H1 (cell line): ENCODE measurements at regions not wholly inside any gene's neighbourhood (a gene's known extent, or its start where the extent isn't known, plus 50 kb on each side); places are given as distances from the start of the nearest gene placed in this dataset.

Source experiments
- CTCF ChIA-PET: fragments of 300-600 bp; sonication (Branson Sonifier 250); formaldehyde crosslinking; loops from one replicate; lab custom pipeline; 2021; ENCODE audit not compliant: partially characterized antibody; lab: Charles Lee
- POLR2A ChIA-PET: fragments of 300-600 bp; sonication (Branson Sonifier 250); formaldehyde crosslinking; loops from one replicate; lab custom pipeline; 2021; ENCODE audit warnings: inconsistent platforms; ENCODE audit not compliant: partially characterized antibody; lab: Charles Lee
- DNase-seq, 2 experiments: peaks; one replicate each; pipeline versions ENCODE4 v3.0.0 to v3.0.0-alpha.2; 2010 to 2022; ENCODE audit warnings: low spot score in 2 of 2, low read depth in 1 of 2, mixed read lengths in 1 of 2
- FAIRE-seq: peaks from 2 replicates; lab custom pipeline; 2011; peaks lifted over from hg19 to GRCh38; lab: Jason Lieb, UNC
- H2AFZ ChIP-seq: 2 replicates; pipeline ENCODE4 v1.8.1; 2012; ENCODE audit warnings: low read length, inconsistent platforms
- H2AK5ac ChIP-seq: 2 replicates; pipeline ENCODE4 v1.6.1; 2013; ENCODE audit warnings: low read depth, low read length
- H2BK120ac ChIP-seq: replicated peaks from 2 replicates; pipeline ENCODE3; 2013; ENCODE audit warnings: low read depth, low read length, inconsistent platforms
- H2BK12ac ChIP-seq: 2 replicates; pipeline ENCODE4 v1.6.1; 2013; ENCODE audit warnings: low read depth, low read length
- H2BK15ac ChIP-seq: 2 replicates; pipeline ENCODE4 v1.6.1; 2013; ENCODE audit warnings: low read length
- H2BK20ac ChIP-seq: 2 replicates; pipeline ENCODE4 v1.6.1; 2013; ENCODE audit warnings: low read length
- H2BK5ac ChIP-seq: 2 replicates; pipeline ENCODE4 v1.6.1; 2013; ENCODE audit warnings: low read depth, low read length
- H3K14ac ChIP-seq: 2 replicates; pipeline ENCODE4 v1.6.1; 2013; ENCODE audit warnings: inconsistent platforms; ENCODE audit not compliant: insufficient read length
- H3K18ac ChIP-seq: 2 replicates; pipeline ENCODE4 v1.6.1; 2013; ENCODE audit warnings: low read length; ENCODE audit errors: extremely low read depth
- H3K23ac ChIP-seq: 2 replicates; pipeline ENCODE4 v1.6.1; 2013; ENCODE audit warnings: inconsistent platforms; ENCODE audit not compliant: insufficient read length
- H3K23me2 ChIP-seq: 2 replicates; pipeline ENCODE4 v1.6.1; 2013; ENCODE audit warnings: low read depth, low read length
- H3K27ac ChIP-seq: 2 replicates; pipeline ENCODE4 v1.6.1; 2011; ENCODE audit warnings: low read depth, low read length, inconsistent platforms
- H3K27me3 ChIP-seq, 4 experiments: replicated peaks in 1 of 4; 1 replicate in 1 of 4; 2 replicates in 3 of 4; pipeline versions ENCODE4 v1.6.1 to v1.8.1; 2011 to 2013; ENCODE audit warnings: low read length in 3 of 4, mild to moderate bottlenecking in 3 of 4, inconsistent platforms in 2 of 4, mixed read lengths in 2 of 4, moderate library complexity in 1 of 4; ENCODE audit not compliant: control insufficient read depth in 3 of 4, insufficient read depth in 3 of 4; ENCODE audit errors: extremely low read depth in 1 of 4
- H3K36me3 ChIP-seq, 4 experiments: 2 replicates each; pipeline versions ENCODE4 v1.6.1 to v1.8.1; 2011 to 2013; ENCODE audit warnings: mild to moderate bottlenecking in 4 of 4, low read length in 3 of 4, moderate library complexity in 2 of 4, control low read depth in 1 of 4, inconsistent platforms in 1 of 4; ENCODE audit not compliant: insufficient read depth in 4 of 4, control insufficient read depth in 2 of 4
- H3K4ac ChIP-seq: replicated peaks from 2 replicates; pipeline ENCODE3; 2013; ENCODE audit warnings: low read length, low read depth, mixed read lengths, inconsistent platforms; ENCODE audit not compliant: insufficient read length
- H3K4me1 ChIP-seq, 4 experiments: replicated peaks in 1 of 4; 1 replicate in 1 of 4; 2 replicates in 3 of 4; pipeline versions ENCODE4 v1.6.1 to v1.8.1; 2011 to 2013; ENCODE audit warnings: low read length in 3 of 4, inconsistent platforms in 2 of 4, mixed read lengths in 1 of 4; ENCODE audit not compliant: insufficient read depth in 4 of 4, control insufficient read depth in 3 of 4
- H3K4me2 ChIP-seq, 2 experiments: 2 replicates each; pipeline versions ENCODE4 v1.6.1 to v1.8.1; 2011 to 2013; ENCODE audit warnings: low read depth in 2 of 2, low read length in 2 of 2, control low read depth in 1 of 2, inconsistent platforms in 1 of 2, mild to moderate bottlenecking in 1 of 2; ENCODE audit not compliant: insufficient read depth in 1 of 2
- H3K4me3 ChIP-seq, 4 experiments: fragments of 200-600, 300-600 bp in 1 of 4; sonication (generic), shearing (Covaris generic), sonication (Bioruptor Twin) in 1 of 4; 2 replicates each; pipeline versions ENCODE4 v1.5.1 to v1.8.1; 2011 to 2016; ENCODE audit warnings: low read length in 4 of 4, low read depth in 3 of 4, control low read depth in 2 of 4, inconsistent platforms in 2 of 4, mild to moderate bottlenecking in 2 of 4, mixed read lengths in 1 of 4, moderate library complexity in 1 of 4; ENCODE audit not compliant: insufficient read depth in 2 of 4; ENCODE audit errors: extremely low read depth in 1 of 4
- H3K56ac ChIP-seq: replicated peaks from 2 replicates; pipeline ENCODE3; 2013; ENCODE audit warnings: low read depth, mild to moderate bottlenecking, mixed read lengths, low read length, inconsistent platforms; ENCODE audit not compliant: insufficient read length
- H3K79me1 ChIP-seq: 2 replicates; pipeline ENCODE4 v1.6.1; 2013; ENCODE audit warnings: low read depth, low read length, control low read depth
- H3K79me2 ChIP-seq, 2 experiments: 2 replicates each; pipeline versions ENCODE4 v1.6.1 to v1.8.1; 2012 to 2013; ENCODE audit warnings: low read length in 2 of 2, mild to moderate bottlenecking in 2 of 2, inconsistent platforms in 1 of 2; ENCODE audit not compliant: insufficient read depth in 2 of 2, control insufficient read depth in 1 of 2
- H3K9ac ChIP-seq, 4 experiments: replicated peaks in 1 of 4; 1 replicate in 1 of 4; 2 replicates in 3 of 4; pipeline versions ENCODE4 v1.6.1 to v1.8.1; 2011 to 2013; ENCODE audit warnings: low read depth in 3 of 4, low read length in 3 of 4, control low read depth in 2 of 4, mild to moderate bottlenecking in 2 of 4, moderate library complexity in 2 of 4, inconsistent platforms in 1 of 4; ENCODE audit errors: extremely low read depth in 1 of 4
- H3K9me3 ChIP-seq, 2 experiments: 2 replicates each; pipeline versions ENCODE4 v1.6.1 to v1.8.1; 2012 to 2013; ENCODE audit warnings: mild to moderate bottlenecking in 2 of 2, moderate library complexity in 2 of 2, control low read depth in 1 of 2, inconsistent platforms in 1 of 2, low read depth in 1 of 2, low read length in 1 of 2, mixed read lengths in 1 of 2; ENCODE audit not compliant: insufficient read depth in 2 of 2
- H4K20me1 ChIP-seq, 2 experiments: replicated peaks in 1 of 2; 2 replicates each; pipeline versions ENCODE3 to v1.8.1; 2011 to 2013; ENCODE audit warnings: inconsistent platforms in 2 of 2, low read length in 2 of 2, mild to moderate bottlenecking in 1 of 2; ENCODE audit not compliant: insufficient read depth in 2 of 2, control insufficient read depth in 1 of 2
- H4K5ac ChIP-seq: 2 replicates; pipeline ENCODE4 v1.6.1; 2013; ENCODE audit warnings: low read length, low read depth, mixed read lengths, inconsistent platforms; ENCODE audit not compliant: insufficient read length
- H4K8ac ChIP-seq: 2 replicates; pipeline ENCODE4 v1.8.0; 2013; ENCODE audit warnings: mild to moderate bottlenecking, moderate library complexity, low read length, inconsistent platforms; ENCODE audit not compliant: insufficient read depth; ENCODE audit errors: extremely low read depth
- H4K91ac ChIP-seq: replicated peaks from 2 replicates; pipeline ENCODE3; 2013; ENCODE audit warnings: low read length, mixed read lengths, inconsistent platforms; ENCODE audit not compliant: insufficient read length
- ATF3 ChIP-seq: IDR thresholded peaks from 2 replicates; pipeline ENCODE4 v1.6.1; 2011; ENCODE audit warnings: low read depth, mild to moderate bottlenecking, low read length; ENCODE audit not compliant: insufficient read depth
- CHD2 ChIP-seq: IDR thresholded peaks from 2 replicates; pipeline ENCODE4 v1.6.1; 2012; ENCODE audit warnings: low read length, improper control_type of control experiment
- EGR1 ChIP-seq: IDR thresholded peaks from 2 replicates; pipeline ENCODE4 v1.6.1; 2011; ENCODE audit warnings: low read depth, low read length, borderline replicate concordance
- EP300 ChIP-seq, 2 experiments: IDR thresholded peaks; 1 replicate in 1 of 2; 2 replicates in 1 of 2; pipeline ENCODE4 v1.6.1; 2011 to 2012; ENCODE audit warnings: low read depth in 2 of 2, low read length in 2 of 2, mild to moderate bottlenecking in 2 of 2, borderline replicate concordance in 1 of 2, inconsistent platforms in 1 of 2, moderate library complexity in 1 of 2
- KDM1A ChIP-seq: fragments of 200-600, 300-600 bp; sonication (generic); IDR thresholded peaks from 2 replicates; pipeline ENCODE4 v1.7.1; 2016; ENCODE audit warnings: mild to moderate bottlenecking, low read length, borderline replicate concordance
- RFX5 ChIP-seq: IDR thresholded peaks from 2 replicates; pipeline ENCODE4 v1.6.1; 2011; ENCODE audit warnings: low read depth, low read length, improper control_type of control experiment, borderline replicate concordance
- WGBS, 2 experiments: shearing (Covaris generic) in 1 of 2; methylation state at CpG; one replicate each; pipeline versions ENCODE4 v1.1.6 to v1.1.7; 2013 to 2015; ENCODE audit warnings: low lambda C conversion rate in 2 of 2, mixed read lengths in 2 of 2, inconsistent platforms in 1 of 2, low coverage in 1 of 2, missing lambda C conversion rate in 1 of 2; ENCODE audit not compliant: insufficient replicate concordance in 2 of 2, insufficient coverage in 1 of 2, insufficient read length in 1 of 2; ENCODE audit errors: extremely low coverage in 1 of 2, missing lambda C conversion rate in 1 of 2; 5-methylcytosine and 5-hydroxymethylcytosine counted together

DNA sequence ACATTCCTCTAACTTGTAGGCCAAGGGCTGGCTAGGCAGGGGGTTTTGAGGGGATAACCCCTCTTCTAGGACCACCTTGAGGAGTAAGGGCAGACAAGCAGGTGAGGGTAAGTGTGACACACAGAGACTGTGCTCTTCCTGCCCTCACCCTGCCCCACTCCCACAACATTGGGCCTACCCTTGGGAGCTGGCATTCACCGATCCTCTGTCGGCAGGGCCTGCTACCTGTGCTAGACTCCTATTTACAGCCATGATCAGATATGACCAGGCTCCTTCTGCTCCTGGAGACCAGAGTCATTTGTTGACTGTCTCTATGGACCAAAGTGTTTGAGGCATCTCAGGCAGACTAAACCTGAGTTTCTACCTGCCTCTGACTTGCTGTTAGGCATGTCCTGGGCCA lies 68.3 kb downstream of the SYF2 start:
- CTCF ChIA-PET = interaction anchor here (3.5 kb wide), 1 partner anchor 15 kb away, joined by 13 read pairs; no protein-coding TSS in a partner anchor
- TF ChIP-seq EGR1 (no peak), KDM1A (no peak), ATF3 (no peak), RFX5 (no peak), CHD2 (no peak), EP300 (IDR thresholded peaks at IDR 0.05; ENCODE audit: borderline replicate concordance in 1 of 2, low read depth in 2 of 2, low read length in 2 of 2) (no peak)

More for the DNA sequence above, 68.3 kb downstream of the SYF2 start:
- Histone ChIP-seq H3K4ac (no peak overlapping the region), H3K23me2 (no peaks in the 10 kb centered on the region), H4K8ac (no peak overlapping the region), H4K5ac (no peak overlapping the region), H3K23ac (no peak overlapping the region), H2AK5ac (no peak overlapping the region), H3K9ac (no peak overlapping the region), H3K36me3 (no peaks in the 10 kb centered on the region), H2BK12ac (no peak overlapping the region), H3K14ac (no peak overlapping the region), H2BK5ac (no peak overlapping the region), H2BK15ac (no peak overlapping the region), H3K79me1 (no peaks in the 10 kb centered on the region), H3K79me2 (no peaks in the 10 kb centered on the region), H3K18ac (no peak overlapping the region), H3K56ac (no peak overlapping the region), H3K27me3 (no peaks in the 10 kb centered on the region), H4K20me1 (no peaks in the 10 kb centered on the region), H2BK20ac (no peak overlapping the region), H2AFZ (no peak overlapping the region), H4K91ac (no peak overlapping the region), H3K27ac (no peak overlapping the region), H3K4me3 (no peak overlapping the region), H3K4me2 (no peak overlapping the region), H3K4me1 (peaks cover 0 to 4% (median 0%) of the 10 kb centered on the region in 4 experiments; a peak in 2 of 7 replicates), H3K9me3 (no peaks in the 10 kb centered on the region), H2BK120ac (no peak overlapping the region)
- 93% methylated on average over 2 of the region's 2 CpGs; no CpG with 5 or more reads in 1 of the 2 experiments for WGBS, 2 experiments
- no peak for FAIRE-seq
- no peak for DNase-seq
- POLR2A ChIA-PET = no interaction called here
